ENCODE measurements at regions not wholly inside any gene's neighbourhood (a gene's known extent, or its start where the extent isn't known, plus 50 kb on each side); places are given as distances from the start of the nearest gene placed in this dataset.

GRCh38 chr2:142347751-142348150, 216.9 kb upstream of the LRP1B start:
- no peaks in the 10 kb centered on the region for H3K4me1 ChIP-seq (ENCODE audit: control insufficient read depth in 5 of 5, insufficient read depth in 5 of 5, low read length in 5 of 5)
- H3K27ac ChIP-seq (ENCODE audit: low read depth in 1 of 2, low read length in 1 of 2) = no peak overlapping the region
- H3K4me3 ChIP-seq = no peak overlapping the region
- no peak for ATAC-seq (ENCODE audit: insufficient read depth, low FRiP score)
- no peak for DNase-seq
- no peaks in the 10 kb centered on the region for H3K36me3 ChIP-seq (ENCODE audit: control insufficient read depth in 4 of 4, insufficient read depth in 4 of 4, low read length in 4 of 4)
- no peaks in the 10 kb centered on the region for H3K27me3 ChIP-seq (ENCODE audit: control insufficient read depth in 3 of 3, insufficient read depth in 3 of 3, low read length in 2 of 3)
- no peak overlapping the region for H3K9ac ChIP-seq (ENCODE audit: insufficient read depth in 1 of 2, low read length in 2 of 2)
- H3K9me3 ChIP-seq (ENCODE audit: control insufficient read depth in 4 of 4, insufficient read depth in 3 of 4, low read length in 3 of 4) = no peaks in the 10 kb centered on the region
- TF ChIP-seq CTCF (IDR thresholded peaks at IDR 0.05; ENCODE audit: control extremely low read depth, extremely low read depth) = no peak
- 80 to 89% methylated on average over 1 of the region's 1 CpG for WGBS, 2 donors

- Histone ChIP-seq H3K27ac (ENCODE audit: low read depth in 1 of 2, low read length in 1 of 2) (no peak overlapping the region), H3K36me3 (ENCODE audit: control insufficient read depth in 4 of 4, insufficient read depth in 4 of 4, low read length in 4 of 4) (no peaks in the 10 kb centered on the region), H3K27me3 (ENCODE audit: control insufficient read depth in 3 of 3, insufficient read depth in 3 of 3, low read length in 2 of 3) (no peaks in the 10 kb centered on the region), H3K4me1 (ENCODE audit: control insufficient read depth in 5 of 5, insufficient read depth in 5 of 5, low read length in 5 of 5) (no peaks in the 10 kb centered on the region), H3K4me3 (no peak overlapping the region), H3K9ac (ENCODE audit: insufficient read depth in 1 of 2, low read length in 2 of 2) (no peak overlapping the region), H3K9me3 (ENCODE audit: control insufficient read depth in 4 of 4, insufficient read depth in 3 of 4, low read length in 3 of 4) (peaks cover 0 to 2% (median 0%) of the 10 kb centered on the region in 4 donors)
- ATAC-seq (ENCODE audit: insufficient read depth, low FRiP score) (no peak), DNase-seq (no peak)
- TF ChIP-seq CTCF (IDR thresholded peaks at IDR 0.05; ENCODE audit: control extremely low read depth, extremely low read depth) = no peak
Observed at GRCh38 chr2:142339261-142339660, 208.4 kb upstream of the LRP1B start.

GRCh38 chr2:142332196-142332595, 201.4 kb upstream of the LRP1B start:
- no peak for TF ChIP-seq CTCF (IDR thresholded peaks at IDR 0.05; ENCODE audit: control extremely low read depth, extremely low read depth)
- 66 to 72% methylated on average over 2 of the region's 2 CpGs for WGBS, 2 donors
- H3K36me3 ChIP-seq (ENCODE audit: control insufficient read depth in 4 of 4, insufficient read depth in 4 of 4, low read length in 4 of 4) = no peaks in the 10 kb centered on the region
- no peaks in the 10 kb centered on the region for H3K4me1 ChIP-seq (ENCODE audit: control insufficient read depth in 5 of 5, insufficient read depth in 5 of 5, low read length in 5 of 5)
- ATAC-seq (ENCODE audit: insufficient read depth, low FRiP score) (no peak), DNase-seq (no peak)
- H3K27me3 ChIP-seq (ENCODE audit: control insufficient read depth in 3 of 3, insufficient read depth in 3 of 3, low read length in 2 of 3) = no peaks in the 10 kb centered on the region
- H3K4me3 ChIP-seq = no peak overlapping the region
- peaks cover 0 to 4% (median 0%) of the 10 kb centered on the region in 4 donors for H3K9me3 ChIP-seq (ENCODE audit: control insufficient read depth in 4 of 4, insufficient read depth in 3 of 4, low read length in 3 of 4)
- no peak overlapping the region for H3K27ac ChIP-seq (ENCODE audit: low read depth in 1 of 2, low read length in 1 of 2)
- no peak overlapping the region for H3K9ac ChIP-seq (ENCODE audit: insufficient read depth in 1 of 2, low read length in 2 of 2)

- no peak overlapping the region for H3K27ac ChIP-seq (ENCODE audit: low read depth in 1 of 2, low read length in 1 of 2)
- peaks cover 0 to 4% (median 0%) of the 10 kb centered on the region in 4 donors for H3K9me3 ChIP-seq (ENCODE audit: control insufficient read depth in 4 of 4, insufficient read depth in 3 of 4, low read length in 3 of 4)
- H3K36me3 ChIP-seq (ENCODE audit: control insufficient read depth in 4 of 4, insufficient read depth in 4 of 4, low read length in 4 of 4) = no peaks in the 10 kb centered on the region
- DNase-seq = no peak
- no peaks in the 10 kb centered on the region for H3K4me1 ChIP-seq (ENCODE audit: control insufficient read depth in 5 of 5, insufficient read depth in 5 of 5, low read length in 5 of 5)
- 83 to 94% methylated on average over 1 of the region's 1 CpG for WGBS, 2 donors
- H3K9ac ChIP-seq (ENCODE audit: insufficient read depth in 1 of 2, low read length in 2 of 2) = no peak overlapping the region
- no peak for ATAC-seq (ENCODE audit: insufficient read depth, low FRiP score)
- H3K27me3 ChIP-seq (ENCODE audit: control insufficient read depth in 3 of 3, insufficient read depth in 3 of 3, low read length in 2 of 3) = no peaks in the 10 kb centered on the region
- TF ChIP-seq CTCF (IDR thresholded peaks at IDR 0.05; ENCODE audit: control extremely low read depth, extremely low read depth) = no peak
- no peak overlapping the region for H3K4me3 ChIP-seq
Observed at GRCh38 chr2:142330458-142330857, 199.6 kb upstream of the LRP1B start.
